Left colon (tissue), 2 donors: ENCODE measurements at regions not wholly inside any gene's neighbourhood (a gene's known extent, or its start where the extent isn't known, plus 50 kb on each side); places are given as distances from the start of the nearest gene placed in this dataset.
"Not testable (repeated sequence)": the region's sequence is repeated elsewhere in the genome, so short reads cannot be mapped to it uniquely, and the experiment has no call there.

Experiments used
- ATAC-seq: fragments of 200-7000 bp; cut with Tn5 transposase; one replicate; pipeline ENCODE4 v1.9.1; 2020; ENCODE audit warnings: mild to moderate bottlenecking, moderate library complexity
- DNase-seq, 2 donors: peaks; one replicate each; pipeline ENCODE4 v3.0.0-alpha.2; 2020
- intact Hi-C, 2 donors: fragments of 100-400 bp; cut with DNase I in 1 of 2; cut with micrococcal nuclease in 1 of 2; formaldehyde crosslinking; loops; one replicate each; pipeline versions ENCODE4 v1.11.2 to v1.14.0; 2022; cut with DNase I, micrococcal nuclease
- donor health status: DM: no; HTN: no; CAD: no.
- donor health status: DM: yes; HTN: yes; CAD: no.

DNA sequence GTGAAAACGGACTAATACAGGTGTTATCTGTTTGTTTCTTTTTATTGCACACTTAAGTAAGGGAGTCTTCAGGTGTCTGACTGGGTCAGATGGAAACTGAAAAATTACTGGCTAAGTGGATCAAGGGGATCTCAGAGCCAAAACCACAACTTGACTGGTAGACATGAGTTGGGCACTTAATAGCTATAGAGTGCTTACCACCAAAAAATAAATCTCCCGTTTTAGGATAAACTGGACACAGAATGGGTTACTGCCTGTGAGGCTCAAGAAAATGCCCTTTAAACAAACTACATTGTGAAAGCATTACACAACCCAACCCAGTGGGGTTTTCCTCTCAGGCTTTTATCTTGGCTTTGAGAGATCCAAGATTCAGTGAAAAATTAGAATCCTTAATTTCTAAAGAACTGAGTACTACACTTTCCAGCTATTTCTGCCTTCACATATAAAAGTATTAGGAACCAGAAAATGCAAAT is 134.0 kb upstream of the LYPLAL1 start:
- DNase-seq (no peak), ATAC-seq (no peak)
- intact Hi-C loops, result no loop called here

DNA sequence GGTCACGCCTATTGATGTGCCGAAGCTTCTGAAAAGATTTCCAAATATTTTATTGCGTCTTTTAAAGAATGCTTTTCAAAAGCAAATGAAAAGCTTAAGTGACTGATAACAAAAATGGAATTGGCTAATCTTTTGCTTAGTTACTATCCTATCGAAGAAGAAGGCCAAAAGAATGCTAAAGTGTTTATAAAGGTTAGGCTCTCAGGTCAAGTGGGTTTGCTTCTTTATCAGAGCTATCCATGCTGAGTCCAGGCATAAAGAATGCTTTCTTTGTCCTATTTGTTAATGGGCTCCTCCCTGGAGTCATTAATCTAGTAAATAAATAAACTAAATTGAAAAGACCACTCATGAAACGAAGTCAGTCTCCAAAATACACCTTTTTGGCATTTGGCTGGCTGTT is 133.4 kb upstream of the LYPLAL1 start:
- DNase-seq, result no peak
- no peak for ATAC-seq
- intact Hi-C loops, result no loop called here

DNA sequence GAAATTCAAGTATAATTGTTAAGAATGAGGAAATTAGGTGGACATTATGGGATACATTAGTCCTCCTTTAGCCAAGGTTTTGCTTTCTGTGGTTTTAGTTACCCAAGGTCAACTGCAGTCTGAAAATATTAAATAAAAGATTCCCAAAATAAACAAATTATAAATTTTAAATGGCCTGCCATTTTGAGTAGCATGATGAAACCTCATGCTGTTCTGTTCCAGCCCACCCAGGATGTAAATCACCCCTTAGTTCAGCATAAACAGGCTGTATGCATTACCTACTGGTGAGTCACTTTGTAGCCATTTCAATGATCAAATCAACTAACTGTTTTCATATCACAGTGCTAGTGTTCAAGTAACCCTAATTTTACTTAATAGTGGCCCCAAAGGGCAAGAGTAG is 132.5 kb upstream of the LYPLAL1 start:
- DNase-seq (no peak), ATAC-seq (no peak)
- intact Hi-C loops, result no loop called here

DNA sequence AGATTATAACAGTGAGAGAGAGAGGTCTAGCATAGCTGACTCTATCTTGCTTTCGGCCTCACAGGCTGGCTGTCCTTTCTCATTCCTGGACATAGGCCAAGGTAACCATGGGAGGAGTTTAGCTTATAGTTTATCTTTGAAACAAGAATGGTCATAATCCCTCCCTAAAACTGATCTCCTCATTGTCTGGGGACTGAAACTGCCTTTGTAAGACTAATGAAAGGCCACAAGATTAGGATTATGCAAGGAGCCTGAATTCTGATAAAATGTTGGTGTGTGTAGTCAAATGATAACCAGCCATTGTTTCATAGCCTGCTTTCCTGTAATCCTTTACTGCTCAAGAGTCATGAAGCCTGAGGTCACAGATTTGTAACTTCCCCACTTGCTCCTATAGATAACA is 131.9 kb upstream of the LYPLAL1 start:
- DNase-seq, result no peak
- intact Hi-C loops, result no loop called here

DNA sequence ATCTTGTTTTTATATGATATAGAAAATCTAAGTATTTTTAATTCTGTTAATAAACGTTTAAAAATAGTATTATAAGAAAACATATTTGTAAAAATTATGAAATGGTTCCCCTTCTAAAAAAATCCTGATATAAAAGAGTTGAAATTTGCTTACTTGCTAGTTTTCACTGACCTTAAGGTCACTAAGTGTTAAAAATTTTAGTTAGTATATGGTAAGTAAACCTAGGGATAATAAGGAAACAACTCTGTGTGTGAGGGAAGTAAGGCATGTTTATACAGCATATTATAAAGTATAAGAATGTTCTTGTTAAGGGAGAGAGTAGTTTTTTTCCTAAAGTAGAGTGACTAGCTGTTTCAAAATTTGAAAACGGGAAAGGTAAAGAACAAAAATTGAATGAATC is 130.9 kb upstream of the LYPLAL1 start:
- no peak for DNase-seq
- intact Hi-C loops, result no loop called here
- peak; percentile 69 for ATAC-seq

More for the DNA sequence above, 131.9 kb upstream of the LYPLAL1 start:
- peak; percentile 60 for ATAC-seq

DNA sequence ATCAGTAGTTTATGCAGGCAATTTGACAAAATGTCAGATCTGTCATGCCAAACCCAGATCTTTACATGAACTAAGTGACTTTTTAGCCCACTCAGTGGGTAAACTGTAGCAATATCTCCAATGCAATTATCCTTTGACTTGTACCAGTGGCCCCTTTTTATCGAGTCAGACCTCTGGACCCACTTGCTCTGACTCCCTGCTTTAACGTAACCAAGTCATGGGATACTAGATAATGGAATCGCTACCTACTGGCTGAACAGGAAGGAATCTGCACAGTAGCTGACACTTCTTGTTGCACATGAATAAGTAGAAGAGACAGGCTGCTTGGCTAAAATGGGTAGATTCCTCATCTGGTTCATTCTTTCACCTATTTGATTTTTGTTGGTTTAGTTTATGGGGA is 128.4 kb upstream of the LYPLAL1 start:
- intact Hi-C loops, result no loop called here
- ATAC-seq, result no peak
- no peak for DNase-seq

DNA sequence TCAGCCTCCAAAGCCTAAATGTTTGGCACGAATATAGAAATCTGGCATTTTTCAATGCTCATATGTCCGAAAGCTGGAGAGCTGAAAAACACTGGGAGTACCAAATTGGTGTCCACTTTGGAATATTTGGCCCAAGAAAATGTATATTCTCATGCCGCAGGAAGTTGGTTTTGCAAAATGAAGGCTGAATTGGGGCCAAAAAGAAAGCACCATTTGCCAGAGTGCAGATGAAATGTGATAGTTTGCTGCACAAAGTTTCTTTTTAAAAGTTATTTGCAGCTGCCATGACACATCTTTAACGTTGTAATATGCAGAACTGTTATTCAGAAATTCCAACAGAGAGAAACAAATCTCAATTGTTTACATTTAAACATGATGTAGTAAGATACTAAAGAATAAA is 124.2 kb upstream of the LYPLAL1 start:
- DNase-seq (no peak), ATAC-seq (no peak)
- intact Hi-C loops, result no loop called here

DNA sequence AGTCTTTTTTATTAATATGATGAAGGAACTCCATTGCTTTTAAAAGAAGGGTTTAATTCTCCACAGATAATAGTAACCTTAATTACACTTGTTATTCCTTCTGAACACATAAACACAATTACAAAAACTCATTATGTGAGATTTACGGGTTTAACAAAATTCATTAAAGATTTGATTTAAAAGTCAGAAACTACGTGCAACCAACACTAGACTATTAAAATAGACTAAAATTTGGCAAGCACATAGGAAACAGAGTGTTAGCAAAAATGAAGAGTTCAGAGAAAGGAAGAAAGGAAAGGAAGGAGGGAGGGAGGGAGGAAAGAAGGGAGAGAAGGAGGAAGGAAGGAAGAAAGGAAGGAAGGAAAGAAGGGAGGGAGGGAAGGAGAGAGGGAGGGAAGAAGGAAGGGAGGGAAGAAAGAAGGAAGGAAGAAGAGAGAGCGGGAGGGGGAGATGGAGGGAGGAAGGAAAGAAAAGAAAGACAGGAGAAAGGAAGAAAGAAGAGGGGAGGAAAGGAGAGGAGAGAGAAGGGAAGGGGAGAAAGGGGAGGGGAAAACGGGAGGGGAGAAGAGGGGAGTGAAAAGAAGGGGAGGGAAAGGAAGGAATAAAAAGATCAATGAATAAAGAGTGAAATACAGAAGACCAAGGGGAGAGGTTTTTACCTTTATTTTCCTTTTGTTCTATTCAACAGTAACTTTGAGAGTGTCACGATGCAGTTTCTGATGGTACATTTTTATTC is 123.4 kb upstream of the LYPLAL1 start:
- no peak for ATAC-seq
- DNase-seq, result no peak
- intact Hi-C loops, result no loop called here

DNA sequence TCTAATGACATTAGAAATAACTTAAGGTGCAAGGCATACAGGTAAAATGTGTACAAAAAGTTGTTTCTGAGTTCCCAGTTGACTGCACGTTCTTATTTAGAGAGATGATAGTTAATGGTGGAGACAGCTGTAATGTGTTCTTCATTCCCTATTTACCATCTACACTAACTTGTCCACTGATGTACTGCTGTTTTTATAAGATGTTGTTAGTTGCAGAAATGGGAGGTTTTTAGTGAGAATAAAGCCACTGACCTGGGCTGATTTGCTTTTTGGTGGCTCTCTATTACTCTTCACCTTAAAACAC is 122.9 kb upstream of the LYPLAL1 start:
- no peak for DNase-seq
- intact Hi-C loops, result no loop called here

DNA sequence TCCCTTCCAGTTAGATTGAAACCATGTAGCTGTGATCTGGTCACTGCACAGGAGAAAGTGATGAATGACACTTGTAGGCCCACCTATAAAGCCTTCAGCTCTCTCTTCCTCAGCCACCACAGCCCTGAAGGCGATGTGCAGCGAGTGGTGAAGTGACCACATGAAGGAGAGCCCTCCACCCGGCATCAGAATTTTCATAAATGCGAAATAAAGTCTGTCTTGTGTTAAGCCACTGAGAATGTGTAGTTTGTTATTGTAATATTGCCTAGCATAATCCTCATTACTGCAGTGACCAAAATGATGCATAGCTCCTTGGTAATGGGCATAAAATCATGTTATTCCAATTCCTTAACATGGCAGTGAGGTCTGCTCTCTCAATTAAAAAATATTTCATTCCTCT is 122.1 kb upstream of the LYPLAL1 start:
- intact Hi-C loops, result no loop called here
- DNase-seq (no peak), ATAC-seq (no peak)

More for the DNA sequence above, 122.9 kb upstream of the LYPLAL1 start:
- no peak for ATAC-seq

DNA sequence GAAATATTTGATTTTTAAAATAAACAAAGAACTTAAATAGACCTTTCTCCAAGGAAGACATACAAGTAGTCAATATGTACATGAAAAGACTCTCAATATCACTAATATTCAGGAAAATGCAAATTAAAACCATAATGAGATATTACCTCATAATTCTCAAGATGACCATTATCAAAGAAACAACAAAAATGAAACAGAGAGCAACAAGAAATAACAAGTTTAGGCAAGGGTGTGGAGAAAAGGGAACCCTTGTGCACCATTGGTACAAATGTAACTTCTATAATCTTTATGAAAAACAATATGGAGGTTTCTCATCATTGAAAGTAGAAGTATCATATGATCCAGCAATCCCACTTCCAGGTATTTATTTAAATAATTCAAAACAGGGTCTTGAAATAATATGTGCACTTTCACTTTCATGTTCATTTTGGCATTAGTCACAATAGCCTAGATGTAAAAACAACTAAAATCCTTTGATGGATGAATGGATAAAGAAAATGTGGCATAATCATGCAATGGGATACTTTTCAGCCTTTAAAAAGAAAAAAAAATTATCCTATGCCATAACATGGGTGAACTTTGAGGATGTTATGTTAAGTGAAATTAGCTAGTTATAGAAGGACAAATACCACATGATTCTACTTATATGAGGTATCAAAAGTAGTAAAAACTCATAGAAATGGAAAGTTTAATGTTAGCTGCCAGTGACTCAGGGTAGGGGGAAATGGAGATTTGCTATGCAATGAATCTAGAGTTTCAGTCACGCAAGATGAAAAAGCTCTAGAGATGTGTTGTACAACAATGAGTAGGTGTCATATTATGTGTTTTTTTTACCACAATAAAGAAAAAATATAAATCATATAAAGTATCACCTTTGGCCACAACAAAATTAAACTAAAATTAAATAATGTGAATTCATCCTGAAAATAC is 114.5 kb upstream of the LYPLAL1 start:
- no peak for DNase-seq
- ATAC-seq, result no peak
- intact Hi-C loops, result no loop called here

DNA sequence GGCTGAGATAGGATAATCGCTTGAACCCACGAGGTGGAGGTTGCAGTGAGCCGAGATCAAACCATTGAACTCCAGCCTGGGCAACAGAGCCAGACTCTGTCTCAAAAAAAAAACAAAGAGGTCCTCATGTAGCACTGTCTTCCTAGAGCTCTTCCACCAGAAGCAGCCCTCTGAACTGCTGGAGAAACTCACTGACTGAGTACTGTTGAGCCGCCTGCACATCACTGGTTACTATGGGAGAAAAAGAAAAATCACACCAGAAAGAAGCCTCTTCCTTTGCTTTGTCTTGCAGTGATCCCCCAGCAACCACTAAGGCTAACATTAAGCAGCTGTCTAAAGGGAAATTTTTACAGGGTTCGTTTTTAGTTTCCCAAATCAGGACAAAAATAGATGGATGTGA is 112.9 kb upstream of the LYPLAL1 start:
- DNase-seq, result no peak
- intact Hi-C loops, result no loop called here
- no peak for ATAC-seq

DNA sequence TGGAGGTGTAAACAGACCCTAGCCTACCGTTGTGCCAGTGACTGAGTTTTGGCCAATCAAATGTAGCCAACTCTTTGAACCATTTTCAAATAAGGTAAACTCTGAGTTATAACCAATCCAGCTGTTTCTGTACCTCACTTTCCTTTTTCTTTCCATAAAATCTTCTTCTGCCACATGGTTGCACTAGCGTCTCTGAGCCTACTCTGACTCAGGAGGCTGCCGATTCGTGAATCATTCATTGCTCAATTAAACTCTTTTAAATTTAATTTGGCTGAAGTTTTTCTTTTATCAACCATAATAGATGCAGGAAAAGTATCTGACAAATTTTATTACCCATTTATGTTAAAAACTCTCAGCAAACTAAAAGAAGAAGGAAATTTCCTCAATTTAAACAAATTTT is 111.5 kb upstream of the LYPLAL1 start:
- DNase-seq (no peak), ATAC-seq (no peak)
- intact Hi-C loops, result no loop called here

DNA sequence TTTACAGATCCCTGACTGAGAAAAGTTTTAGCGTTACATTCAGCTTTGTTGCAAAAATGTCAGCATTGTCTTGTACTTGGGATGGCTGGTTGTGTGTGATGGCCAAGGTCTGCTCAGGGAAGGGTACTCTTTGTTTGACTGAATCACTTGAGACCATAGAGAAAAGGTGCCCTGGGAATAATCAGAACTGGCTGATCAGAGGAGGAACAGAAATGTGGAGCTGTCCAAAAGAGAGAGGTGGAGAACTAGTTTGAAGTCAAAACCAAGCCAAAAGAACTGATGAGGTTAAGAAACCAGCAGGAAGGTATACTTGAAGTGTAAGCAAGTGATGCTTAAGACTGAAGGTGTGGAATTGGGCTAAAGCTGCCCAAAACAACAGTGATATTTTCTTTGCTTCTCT is 107.6 kb upstream of the LYPLAL1 start:
- intact Hi-C loops, result no loop called here
- no peak for ATAC-seq

DNA sequence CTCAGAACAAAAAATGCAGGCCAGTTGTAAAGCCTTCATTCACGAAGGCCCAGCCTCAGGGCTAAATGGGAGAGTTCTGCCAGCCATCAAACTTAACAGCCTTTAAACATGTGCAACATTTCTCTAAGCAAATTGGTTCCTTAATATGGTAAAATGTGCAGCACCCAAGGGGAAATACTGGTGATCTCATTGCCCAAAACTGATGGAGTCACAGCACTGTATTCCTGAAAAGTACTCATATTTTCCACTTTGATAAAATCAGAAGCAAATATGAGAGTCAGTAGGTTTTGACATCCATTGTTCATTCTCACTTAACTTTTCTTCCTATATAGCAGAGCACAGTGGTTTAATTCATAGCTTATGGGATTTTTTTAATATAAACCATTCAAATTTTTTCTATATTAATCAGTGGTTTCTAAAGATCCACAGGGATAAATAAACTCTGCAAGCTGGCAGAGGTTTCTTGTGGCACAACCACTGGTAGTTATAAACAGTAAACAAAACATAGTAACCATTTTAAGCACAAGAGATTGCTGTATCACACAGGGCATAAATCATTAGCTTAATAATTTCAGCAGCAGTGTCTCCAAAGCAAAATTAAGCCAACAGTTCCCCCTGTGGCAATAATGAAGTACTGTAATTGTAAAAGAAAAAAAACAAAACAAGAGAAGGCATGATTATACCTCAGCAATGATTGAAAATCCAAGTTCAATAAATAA is 106.9 kb upstream of the LYPLAL1 start:
- intact Hi-C loops, result no loop called here
- DNase-seq (no peak), ATAC-seq (no peak)

More for the DNA sequence above, 107.6 kb upstream of the LYPLAL1 start:
- DNase-seq, result no peak

DNA sequence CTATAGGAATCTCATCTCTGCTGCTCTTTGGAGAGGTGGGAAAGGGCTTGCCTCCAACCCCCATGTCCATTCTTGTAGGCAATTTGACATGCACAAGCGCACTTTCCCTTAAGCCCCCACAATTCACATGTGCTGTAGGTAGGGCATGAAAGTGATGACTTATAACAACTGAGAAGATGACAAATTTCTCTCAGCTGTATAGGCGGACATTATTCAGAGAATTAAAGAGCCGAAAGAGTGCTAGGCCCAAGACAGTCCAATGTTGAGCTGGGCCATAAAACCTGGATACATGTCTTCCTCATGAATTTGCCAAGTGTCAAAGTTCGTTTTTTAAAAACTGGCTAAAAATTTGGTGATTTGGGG is 106.3 kb upstream of the LYPLAL1 start:
- DNase-seq (no peak), ATAC-seq (no peak)
- intact Hi-C loops, result no loop called here

DNA sequence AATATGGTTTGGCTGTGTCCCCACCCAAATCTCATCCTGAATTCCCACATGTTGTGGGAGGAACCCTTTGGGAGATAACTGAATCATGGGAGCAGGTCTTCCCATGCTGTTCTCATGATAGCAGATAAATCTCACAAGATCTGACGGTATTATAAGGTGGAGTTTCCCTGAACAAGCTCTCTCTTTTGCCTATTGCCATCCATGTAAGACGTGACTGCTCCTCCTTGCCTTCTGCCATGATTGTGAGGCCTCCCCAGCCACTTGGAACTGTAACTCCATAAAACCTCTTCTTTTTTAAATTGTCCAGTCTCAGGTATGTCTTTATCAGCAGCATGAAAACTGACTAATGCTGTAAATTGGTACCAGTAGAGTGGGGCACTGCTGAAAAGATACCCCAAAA is 103.3 kb upstream of the LYPLAL1 start:
- ATAC-seq, intact Hi-C loops, DNase-seq: not testable (repeated sequence)

DNA sequence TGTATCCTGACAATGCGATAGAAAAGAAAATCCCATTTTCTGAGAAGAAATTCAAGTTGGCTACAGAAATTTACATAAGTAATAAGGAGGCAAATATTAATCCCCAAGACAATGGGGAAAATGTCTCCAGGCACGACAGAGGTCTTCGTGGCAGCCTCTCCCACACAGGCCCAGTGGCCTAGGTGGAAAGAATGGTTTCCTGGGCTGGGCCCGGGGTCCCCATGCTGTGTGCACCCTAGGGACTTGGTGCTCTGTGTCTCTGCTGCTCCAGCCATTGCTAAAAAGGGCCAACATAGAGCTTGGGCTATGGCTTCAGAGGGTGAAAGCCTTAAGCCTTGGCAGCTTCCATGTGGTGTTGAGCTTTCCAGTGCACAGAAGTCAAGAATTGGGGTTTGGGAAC is 102.5 kb upstream of the LYPLAL1 start:
- DNase-seq, result no peak
- no peak for ATAC-seq
- intact Hi-C loops, result no loop called here

DNA sequence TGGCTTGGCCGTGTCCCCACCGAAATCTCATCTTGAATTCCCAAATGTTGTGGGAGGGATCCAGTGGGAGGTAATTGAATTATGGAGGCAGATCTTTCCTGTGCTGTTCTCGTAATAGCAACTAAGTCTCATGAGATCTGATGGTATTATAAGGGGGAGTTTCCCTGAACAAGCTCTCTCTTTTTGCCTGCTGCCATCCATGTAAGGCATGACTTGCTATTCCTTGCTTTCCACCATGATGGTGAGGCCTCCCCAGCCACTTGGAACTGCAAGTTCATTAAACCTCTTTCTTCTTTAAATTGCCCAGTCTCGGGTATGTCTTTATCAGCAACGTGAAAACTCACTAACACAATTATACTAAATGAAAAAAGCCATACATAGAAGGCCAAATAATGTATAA is 101.3 kb upstream of the LYPLAL1 start:
- intact Hi-C loops, result no loop called here
- ATAC-seq (no peak), DNase-seq (no peak)
